ENCODE measurements at regions not wholly inside any gene's neighbourhood (a gene's known extent, or its start where the extent isn't known, plus 50 kb on each side); places are given as distances from the start of the nearest gene placed in this dataset.

DNA sequence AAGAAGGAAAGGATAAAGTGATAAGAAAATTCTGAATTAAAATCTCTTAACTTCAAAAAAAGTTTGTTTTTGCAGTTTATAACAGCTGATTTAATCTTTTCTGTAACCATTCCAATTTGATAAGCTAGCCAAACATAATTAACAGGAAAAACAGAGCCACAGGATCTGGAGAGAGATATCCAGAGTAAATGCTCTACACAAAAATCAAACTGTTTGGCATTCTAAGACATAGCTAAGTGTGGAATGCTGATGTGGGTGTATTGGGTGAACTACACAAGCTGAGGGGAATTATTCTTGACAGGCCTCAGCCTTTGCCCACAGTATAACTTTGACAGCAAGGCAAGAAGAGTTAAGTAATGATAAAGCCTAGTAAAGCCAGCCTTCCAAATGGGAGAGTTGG is 184.8 kb downstream of the GABRG1 start:
- TF ChIP-seq POLR2A (IDR thresholded peaks at IDR 0.05) = no peak
- TF ChIP-seq, protein P1, sequence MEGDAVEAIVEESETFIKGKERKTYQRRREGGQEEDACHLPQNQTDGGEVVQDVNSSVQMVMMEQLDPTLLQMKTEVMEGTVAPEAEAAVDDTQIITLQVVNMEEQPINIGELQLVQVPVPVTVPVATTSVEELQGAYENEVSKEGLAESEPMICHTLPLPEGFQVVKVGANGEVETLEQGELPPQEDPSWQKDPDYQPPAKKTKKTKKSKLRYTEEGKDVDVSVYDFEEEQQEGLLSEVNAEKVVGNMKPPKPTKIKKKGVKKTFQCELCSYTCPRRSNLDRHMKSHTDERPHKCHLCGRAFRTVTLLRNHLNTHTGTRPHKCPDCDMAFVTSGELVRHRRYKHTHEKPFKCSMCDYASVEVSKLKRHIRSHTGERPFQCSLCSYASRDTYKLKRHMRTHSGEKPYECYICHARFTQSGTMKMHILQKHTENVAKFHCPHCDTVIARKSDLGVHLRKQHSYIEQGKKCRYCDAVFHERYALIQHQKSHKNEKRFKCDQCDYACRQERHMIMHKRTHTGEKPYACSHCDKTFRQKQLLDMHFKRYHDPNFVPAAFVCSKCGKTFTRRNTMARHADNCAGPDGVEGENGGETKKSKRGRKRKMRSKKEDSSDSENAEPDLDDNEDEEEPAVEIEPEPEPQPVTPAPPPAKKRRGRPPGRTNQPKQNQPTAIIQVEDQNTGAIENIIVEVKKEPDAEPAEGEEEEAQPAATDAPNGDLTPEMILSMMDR (IDR thresholded peaks at IDR 0.05) = no peak
